NCI-H748 treated with DMSO at 0.1 percent for 48 hours (cell line): ENCODE measurements at regions not wholly inside any gene's neighbourhood (a gene's known extent, or its start where the extent isn't known, plus 50 kb on each side); places are given as distances from the start of the nearest gene placed in this dataset.
A peak's percentile ranks its signal among the peaks of the same experiment; 100 is the strongest.

Source experiments
- DNase-seq: peaks from one replicate; lab custom pipeline; 2025; lab: John Stamatoyannopoulos, UW

GRCh38 chr2:5343785-5344335 lies 348.3 kb upstream of the SOX11 start:
- no peak for DNase-seq

GRCh38 chr2:5352286-5352685 lies 339.9 kb upstream of the SOX11 start:
- DNase-seq = no peak

GRCh38 chr2:5353565-5353964 lies 338.6 kb upstream of the SOX11 start:
- DNase-seq = no peak

GRCh38 chr2:5359397-5359796 lies 332.8 kb upstream of the SOX11 start:
- no peak for DNase-seq

GRCh38 chr2:5360081-5360480 lies 332.1 kb upstream of the SOX11 start:
- no peak for DNase-seq

- DNase-seq = no peak
Observed at GRCh38 chr2:5364361-5364760, 327.8 kb upstream of the SOX11 start.

GRCh38 chr2:5365871-5366461 lies 326.2 kb upstream of the SOX11 start:
- DNase-seq = peak; percentile 74

GRCh38 chr2:5367321-5367720 lies 324.9 kb upstream of the SOX11 start:
- DNase-seq = no peak

GRCh38 chr2:5368263-5368662 lies 323.9 kb upstream of the SOX11 start:
- DNase-seq = no peak

GRCh38 chr2:5369510-5369909 lies 322.7 kb upstream of the SOX11 start:
- DNase-seq = no peak

- DNase-seq = no peak
Observed at GRCh38 chr2:5370158-5370557, 322.0 kb upstream of the SOX11 start.

GRCh38 chr2:5372141-5372540 lies 320.0 kb upstream of the SOX11 start:
- DNase-seq = no peak

GRCh38 chr2:5373200-5373599 lies 319.0 kb upstream of the SOX11 start:
- DNase-seq = no peak

GRCh38 chr2:5374762-5375161 lies 317.4 kb upstream of the SOX11 start:
- DNase-seq = no peak

- DNase-seq = no peak
Observed at GRCh38 chr2:5377323-5377722, 314.9 kb upstream of the SOX11 start.

- DNase-seq = no peak
Observed at GRCh38 chr2:5379811-5380210, 312.4 kb upstream of the SOX11 start.

- DNase-seq = no peak
Observed at GRCh38 chr2:5385596-5385995, 306.6 kb upstream of the SOX11 start.

- DNase-seq = no peak
Observed at GRCh38 chr2:5387406-5387805, 304.8 kb upstream of the SOX11 start.

GRCh38 chr2:5389740-5390139 lies 302.4 kb upstream of the SOX11 start:
- DNase-seq = no peak

GRCh38 chr2:5391362-5391761 lies 300.8 kb upstream of the SOX11 start:
- no peak for DNase-seq

GRCh38 chr2:5392658-5393057 lies 299.5 kb upstream of the SOX11 start:
- no peak for DNase-seq

GRCh38 chr2:5393474-5393873 lies 298.7 kb upstream of the SOX11 start:
- no peak for DNase-seq

GRCh38 chr2:5394223-5394622 lies 298.0 kb upstream of the SOX11 start:
- no peak for DNase-seq

- no peak for DNase-seq
Observed at GRCh38 chr2:5401115-5401657, 291.0 kb upstream of the SOX11 start.
